Endothelial cell of umbilical vein (primary cell): ENCODE measurements at regions not wholly inside any gene's neighbourhood (a gene's known extent, or its start where the extent isn't known, plus 50 kb on each side); places are given as distances from the start of the nearest gene placed in this dataset.

Experiments used
- BruUV-seq: library from RNA; stranded (reverse); fragments of 400-500 nt; replicated peaks from 2 replicates; lab custom pipeline; 2021; lab: Mats Ljungman, UMichigan
- CTCF ChIA-PET: fragments of 300-600, 350-600 bp; sonication (Branson Sonifier 250); formaldehyde crosslinking; loops from one replicate; lab custom pipeline; 2021; ENCODE audit warnings: antibody characterized with exemption, inconsistent platforms; lab: Charles Lee
- POLR2A ChIA-PET: fragments of 300-600, 350-600 bp; sonication (Branson Sonifier 250); formaldehyde crosslinking; loops from one replicate; lab custom pipeline; 2021; ENCODE audit warnings: antibody characterized with exemption, inconsistent platforms; lab: Charles Lee
- DNase-seq: peaks from one replicate; pipeline ENCODE4 v3.0.0-alpha.2; 2011; ENCODE audit warnings: low read depth, low spot score
- FAIRE-seq: peaks from 2 replicates; lab custom pipeline; 2011; peaks lifted over from hg19 to GRCh38; lab: Jason Lieb, UNC
- H2AFZ ChIP-seq: 2 replicates; pipeline ENCODE4 v1.6.0; 2012; ENCODE audit warnings: low read depth, low read length, control low read depth, inconsistent platforms
- H3K27ac ChIP-seq: 2 replicates; pipeline ENCODE4 v1.5.1; 2011; ENCODE audit warnings: low read depth, mild to moderate bottlenecking, control low read depth, low read length, moderate library complexity; ENCODE audit not compliant: insufficient read depth
- H3K27me3 ChIP-seq, 2 experiments: 2 replicates each; pipeline versions ENCODE4 v1.6.0 to v1.6.1; 2011; ENCODE audit warnings: low read length in 2 of 2, mixed read lengths in 1 of 2; ENCODE audit not compliant: control insufficient read depth in 2 of 2, insufficient read depth in 2 of 2
- H3K36me3 ChIP-seq, 2 experiments: 2 replicates in 1 of 2; 3 replicates in 1 of 2; pipeline ENCODE4 v1.5.1; 2011; ENCODE audit warnings: low read length in 2 of 2, mild to moderate bottlenecking in 1 of 2, moderate library complexity in 1 of 2; ENCODE audit not compliant: control insufficient read depth in 2 of 2, insufficient read depth in 2 of 2; ENCODE audit errors: extremely low read depth in 1 of 2
- H3K4me1 ChIP-seq: 3 replicates; pipeline ENCODE4 v1.5.1; 2011; ENCODE audit warnings: mild to moderate bottlenecking, low read length; ENCODE audit not compliant: control insufficient read depth, insufficient read depth; ENCODE audit errors: extremely low read depth
- H3K4me2 ChIP-seq: 2 replicates; pipeline ENCODE4 v1.6.1; 2011; ENCODE audit warnings: low read length, control low read depth, mixed read lengths; ENCODE audit not compliant: insufficient read depth
- H3K4me3 ChIP-seq, 3 experiments: fragments of 200-600 bp in 1 of 3; sonication (generic), shearing (Covaris generic) in 1 of 3; replicated peaks in 1 of 3; 2 replicates each; pipeline ENCODE4 v1.5.1; 2011 to 2016; ENCODE audit warnings: control low read depth in 3 of 3, low read length in 3 of 3, mild to moderate bottlenecking in 2 of 3, inconsistent platforms in 1 of 3, low read depth in 1 of 3, moderate library complexity in 1 of 3; ENCODE audit not compliant: insufficient read depth in 1 of 3
- H3K79me2 ChIP-seq: 2 replicates; pipeline ENCODE4 v1.6.0; 2012; ENCODE audit warnings: low read length, inconsistent platforms; ENCODE audit not compliant: control insufficient read depth, insufficient read depth
- H3K9ac ChIP-seq: replicated peaks from 2 replicates; pipeline ENCODE3; 2011; ENCODE audit warnings: low read length, control low read depth; ENCODE audit not compliant: insufficient read depth; ENCODE audit errors: extremely low read depth
- H3K9me1 ChIP-seq: replicated peaks from 3 replicates; pipeline ENCODE4 v1.6.0; 2011; ENCODE audit warnings: mild to moderate bottlenecking, low read length; ENCODE audit not compliant: control insufficient read depth, insufficient read depth; ENCODE audit errors: extremely low read depth
- H3K9me3 ChIP-seq: replicated peaks from 2 replicates; pipeline ENCODE4 v1.5.1; 2012; ENCODE audit warnings: low read length, inconsistent platforms; ENCODE audit not compliant: control insufficient read depth, insufficient read depth
- H4K20me1 ChIP-seq: replicated peaks from 2 replicates; pipeline ENCODE3; 2011; ENCODE audit warnings: mild to moderate bottlenecking, low read length; ENCODE audit not compliant: control insufficient read depth, insufficient read depth; ENCODE audit errors: extremely low read depth
- EZH2 ChIP-seq: IDR thresholded peaks from 2 replicates; pipeline ENCODE4 v1.6.1; 2012; ENCODE audit warnings: borderline replicate concordance, low read depth, mild to moderate bottlenecking, moderate library complexity, low read length, inconsistent platforms; ENCODE audit not compliant: severe bottlenecking
- FOS ChIP-seq: IDR thresholded peaks from 2 replicates; pipeline ENCODE4 v1.6.1; 2011; ENCODE audit warnings: mild to moderate bottlenecking, low read length, moderate library complexity, borderline replicate concordance; ENCODE audit not compliant: insufficient read depth
- GATA2 ChIP-seq: IDR thresholded peaks from 2 replicates; pipeline ENCODE4 v1.7.0; 2011; ENCODE audit warnings: low read depth, mild to moderate bottlenecking, moderate library complexity, mixed read lengths, low read length; ENCODE audit not compliant: insufficient read length, insufficient read depth
- JUN ChIP-seq: IDR thresholded peaks from 2 replicates; pipeline ENCODE4 v1.6.1; 2011; ENCODE audit warnings: borderline replicate concordance, low read depth; ENCODE audit not compliant: insufficient read length, insufficient read depth
- MYC ChIP-seq: IDR thresholded peaks from one replicate; pipeline ENCODE4 v1.6.1; 2011; ENCODE audit warnings: mild to moderate bottlenecking, low read depth, low read length
- POLR2A ChIP-seq: IDR thresholded peaks from 2 replicates; pipeline ENCODE4 v1.6.1; 2012; ENCODE audit warnings: low read depth, mild to moderate bottlenecking, control low read depth, low read length
- POLR2AphosphoS5 ChIP-seq: IDR thresholded peaks from 2 replicates; pipeline ENCODE4 v1.6.1; 2012; ENCODE audit warnings: low read depth, mild to moderate bottlenecking, control low read depth, low read length, moderate library complexity; ENCODE audit not compliant: insufficient read depth
- dilution Hi-C: fragments of 300-500 bp; cut with MboI; formaldehyde crosslinking; loops from one replicate; pipeline ENCODE4 v1.15.0; 2019; ENCODE audit warnings: low sequenced_read_pairs; ENCODE audit not compliant: extremely low pct_ligation_motif_present
- intact Hi-C: fragments of 100-400 bp; cut with micrococcal nuclease; formaldehyde crosslinking; loops from one replicate; pipeline ENCODE4 v1.10.0; 2022
- TF ChIP-seq, protein P1 (sequence below): IDR thresholded peaks from 2 replicates; pipeline ENCODE4 v1.6.1; 2011; ENCODE audit not compliant: insufficient read depth, insufficient read length
- TF ChIP-seq, protein P2 (sequence below), 2 donors: IDR thresholded peaks; 1 replicate in 1 of 2; 2 replicates in 1 of 2; pipeline ENCODE4 v1.5.1; 2011; ENCODE audit warnings: low read length in 2 of 2, mild to moderate bottlenecking in 2 of 2, moderate library complexity in 2 of 2, control low read depth in 1 of 2, inconsistent platforms in 1 of 2, low read depth in 1 of 2; ENCODE audit not compliant: insufficient read depth in 1 of 2; ENCODE audit errors: extremely low read depth in 1 of 2

DNA sequence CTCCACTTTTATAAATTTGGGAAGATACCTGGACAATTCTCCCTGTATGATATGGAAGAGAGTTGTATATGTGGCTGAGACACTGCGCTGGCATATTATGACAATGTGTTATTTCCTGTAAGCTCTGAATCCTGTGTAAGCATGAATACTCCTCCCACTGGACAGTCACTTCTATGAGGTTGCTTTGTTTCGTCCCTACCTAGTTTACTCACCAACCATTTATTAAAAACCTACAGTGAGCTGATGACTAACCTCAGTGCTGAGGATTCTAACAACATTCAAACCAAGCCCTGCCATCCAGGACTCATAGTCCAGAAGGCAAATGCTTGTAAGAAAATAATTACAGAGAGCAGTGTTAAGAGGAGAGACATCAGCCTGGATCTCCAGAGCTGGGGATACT, 1632.9 kb upstream of the TENM3 start:
- no peaks in the 10 kb centered on the region for H3K9me1 ChIP-seq
- no TSS peak for BruUV-seq
- H3K9ac ChIP-seq, result no peak overlapping the region
- ChIA-PET POLR2A (no interaction called here), CTCF (no interaction called here)
- no peak overlapping the region for H2AFZ ChIP-seq
- FAIRE-seq, result no peak
- H3K79me2 ChIP-seq, result no peaks in the 10 kb centered on the region
- no peaks in the 10 kb centered on the region for H3K4me1 ChIP-seq
- intact Hi-C loops, result no loop called here
- no peak overlapping the region for H3K4me3 ChIP-seq
- H4K20me1 ChIP-seq, result no peaks in the 10 kb centered on the region
- H3K9me3 ChIP-seq, result peaks cover 5% of the 10 kb centered on the region
- no peaks in the 10 kb centered on the region for H3K27me3 ChIP-seq
- no peak for DNase-seq
- TF ChIP-seq GATA2 (no peak), POLR2AphosphoS5 (no peak), MYC (no peak), JUN (no peak), EZH2 (no peak), FOS (no peak), POLR2A (no peak)
- TF ChIP-seq, protein P1, sequence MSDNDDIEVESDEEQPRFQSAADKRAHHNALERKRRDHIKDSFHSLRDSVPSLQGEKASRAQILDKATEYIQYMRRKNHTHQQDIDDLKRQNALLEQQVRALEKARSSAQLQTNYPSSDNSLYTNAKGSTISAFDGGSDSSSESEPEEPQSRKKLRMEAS, result no peak
- TF ChIP-seq, protein P2, sequence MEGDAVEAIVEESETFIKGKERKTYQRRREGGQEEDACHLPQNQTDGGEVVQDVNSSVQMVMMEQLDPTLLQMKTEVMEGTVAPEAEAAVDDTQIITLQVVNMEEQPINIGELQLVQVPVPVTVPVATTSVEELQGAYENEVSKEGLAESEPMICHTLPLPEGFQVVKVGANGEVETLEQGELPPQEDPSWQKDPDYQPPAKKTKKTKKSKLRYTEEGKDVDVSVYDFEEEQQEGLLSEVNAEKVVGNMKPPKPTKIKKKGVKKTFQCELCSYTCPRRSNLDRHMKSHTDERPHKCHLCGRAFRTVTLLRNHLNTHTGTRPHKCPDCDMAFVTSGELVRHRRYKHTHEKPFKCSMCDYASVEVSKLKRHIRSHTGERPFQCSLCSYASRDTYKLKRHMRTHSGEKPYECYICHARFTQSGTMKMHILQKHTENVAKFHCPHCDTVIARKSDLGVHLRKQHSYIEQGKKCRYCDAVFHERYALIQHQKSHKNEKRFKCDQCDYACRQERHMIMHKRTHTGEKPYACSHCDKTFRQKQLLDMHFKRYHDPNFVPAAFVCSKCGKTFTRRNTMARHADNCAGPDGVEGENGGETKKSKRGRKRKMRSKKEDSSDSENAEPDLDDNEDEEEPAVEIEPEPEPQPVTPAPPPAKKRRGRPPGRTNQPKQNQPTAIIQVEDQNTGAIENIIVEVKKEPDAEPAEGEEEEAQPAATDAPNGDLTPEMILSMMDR (IDR thresholded peaks at IDR 0.05; ENCODE audit: extremely low read depth in 1 of 2, insufficient read depth in 1 of 2, low read depth in 1 of 2, low read length in 2 of 2), result no peak
- no peak overlapping the region for H3K4me2 ChIP-seq
- no peak overlapping the region for H3K27ac ChIP-seq
- no peaks in the 10 kb centered on the region for H3K36me3 ChIP-seq
- dilution Hi-C loops, result no loop called here
